ENCODE measurements at regions not wholly inside any gene's neighbourhood (a gene's known extent, or its start where the extent isn't known, plus 50 kb on each side); places are given as distances from the start of the nearest gene placed in this dataset.

DNA sequence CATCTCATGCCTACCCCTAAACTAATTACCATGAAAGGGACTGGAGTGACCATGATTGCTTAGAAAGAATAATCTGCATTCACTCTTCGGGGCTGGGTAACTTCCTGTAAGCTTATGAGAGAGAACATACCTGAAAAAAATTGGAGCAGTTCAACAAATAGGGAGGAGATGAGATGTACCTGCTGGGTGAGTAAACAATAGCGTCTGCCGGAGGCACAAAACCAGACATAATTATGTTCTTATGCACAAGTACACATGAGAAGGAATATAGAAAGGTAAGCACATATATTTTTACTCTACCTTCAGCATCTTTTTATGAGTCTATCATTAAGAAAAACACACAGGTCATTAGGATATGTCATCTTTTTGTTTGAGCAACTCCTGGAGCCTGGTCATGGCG lies 224.6 kb upstream of the FERD3L start:
- no peak for TF ChIP-seq POLR2AphosphoS5 (IDR thresholded peaks at IDR 0.05)
- TF ChIP-seq, protein P1, sequence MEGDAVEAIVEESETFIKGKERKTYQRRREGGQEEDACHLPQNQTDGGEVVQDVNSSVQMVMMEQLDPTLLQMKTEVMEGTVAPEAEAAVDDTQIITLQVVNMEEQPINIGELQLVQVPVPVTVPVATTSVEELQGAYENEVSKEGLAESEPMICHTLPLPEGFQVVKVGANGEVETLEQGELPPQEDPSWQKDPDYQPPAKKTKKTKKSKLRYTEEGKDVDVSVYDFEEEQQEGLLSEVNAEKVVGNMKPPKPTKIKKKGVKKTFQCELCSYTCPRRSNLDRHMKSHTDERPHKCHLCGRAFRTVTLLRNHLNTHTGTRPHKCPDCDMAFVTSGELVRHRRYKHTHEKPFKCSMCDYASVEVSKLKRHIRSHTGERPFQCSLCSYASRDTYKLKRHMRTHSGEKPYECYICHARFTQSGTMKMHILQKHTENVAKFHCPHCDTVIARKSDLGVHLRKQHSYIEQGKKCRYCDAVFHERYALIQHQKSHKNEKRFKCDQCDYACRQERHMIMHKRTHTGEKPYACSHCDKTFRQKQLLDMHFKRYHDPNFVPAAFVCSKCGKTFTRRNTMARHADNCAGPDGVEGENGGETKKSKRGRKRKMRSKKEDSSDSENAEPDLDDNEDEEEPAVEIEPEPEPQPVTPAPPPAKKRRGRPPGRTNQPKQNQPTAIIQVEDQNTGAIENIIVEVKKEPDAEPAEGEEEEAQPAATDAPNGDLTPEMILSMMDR (IDR thresholded peaks at IDR 0.05 in 8 of 11, conservative IDR thresholded peaks at IDR 0.05 in 3 of 11), result no peak
- no peak for TF ChIP-seq POLR2A (IDR thresholded peaks at IDR 0.05)
